SK-N-SH treated with all-trans-retinoic acid at 6 μM for 48 hours (cell line): ENCODE measurements at regions not wholly inside any gene's neighbourhood (a gene's known extent, or its start where the extent isn't known, plus 50 kb on each side); places are given as distances from the start of the nearest gene placed in this dataset.

Experiments
- ATAC-seq: fragments of 200-7000 bp; cut with Tn5 transposase; 3 replicates; pipeline ENCODE4 v1.9.1; 2020; ENCODE audit warnings: mild to moderate bottlenecking, moderate library complexity
- ARNTL ChIP-seq: fragments of 450-650 bp; formaldehyde crosslinking; IDR thresholded peaks from 2 replicates; pipeline ENCODE4 v1.5.0; 2020; ENCODE audit warnings: low read depth, mild to moderate bottlenecking, moderate library complexity, borderline replicate concordance
- BACH2 ChIP-seq: fragments of 250-450 bp; sonication (Bioruptor Pico); IDR thresholded peaks from 2 replicates; pipeline ENCODE4 v1.9.0; 2021; ENCODE audit warnings: mild to moderate bottlenecking, borderline replicate concordance
- CSDC2 ChIP-seq: fragments of 250-450 bp; sonication (Bioruptor Pico); IDR thresholded peaks from 2 replicates; pipeline ENCODE4 v1.5.0; 2020; ENCODE audit warnings: mild to moderate bottlenecking, moderate library complexity
- CSRNP3 ChIP-seq: fragments of 250-450 bp; sonication (Bioruptor Pico); IDR thresholded peaks from 2 replicates; pipeline ENCODE4 v1.5.1; 2021; ENCODE audit warnings: mild to moderate bottlenecking, moderate library complexity
- ESRRG ChIP-seq: fragments of 250-450 bp; sonication (Bioruptor Pico); IDR thresholded peaks from 2 replicates; pipeline ENCODE4 v1.6.1; 2021; ENCODE audit warnings: mild to moderate bottlenecking
- GLIS3 ChIP-seq: fragments of 250-450 bp; sonication (Bioruptor Pico); IDR thresholded peaks from 2 replicates; pipeline ENCODE4 v1.5.0; 2020; ENCODE audit warnings: mild to moderate bottlenecking, moderate library complexity
- ISL1 ChIP-seq: fragments of 250-450 bp; sonication (Bioruptor Pico); IDR thresholded peaks from 2 replicates; pipeline ENCODE4 v2.1.2; 2022; ENCODE audit warnings: mild to moderate bottlenecking, moderate library complexity
- OSR1 ChIP-seq: fragments of 250-450 bp; sonication (Bioruptor Pico); IDR thresholded peaks from 2 replicates; pipeline ENCODE4 v1.8.0; 2022; ENCODE audit warnings: moderate library complexity, mild to moderate bottlenecking, inconsistent platforms
- PPARA ChIP-seq: fragments of 250-450 bp; sonication (Bioruptor Pico); IDR thresholded peaks from 2 replicates; pipeline ENCODE4 v1.5.0; 2020; ENCODE audit warnings: mild to moderate bottlenecking, borderline replicate concordance
- RARB ChIP-seq: fragments of 250-450 bp; sonication (Bioruptor Pico); IDR thresholded peaks from 2 replicates; pipeline ENCODE4 v1.8.0; 2021; ENCODE audit warnings: mild to moderate bottlenecking, moderate library complexity
- SNAI2 ChIP-seq: fragments of 250-450 bp; sonication (Bioruptor Pico); IDR thresholded peaks from 2 replicates; pipeline ENCODE4 v1.5.0; 2020; ENCODE audit warnings: mild to moderate bottlenecking, moderate library complexity
- TCF4 ChIP-seq: fragments of 250-450 bp; sonication (Bioruptor Pico); IDR thresholded peaks from 2 replicates; pipeline ENCODE4 v1.8.0; 2021; ENCODE audit warnings: mild to moderate bottlenecking, moderate library complexity, borderline replicate concordance
- TOX ChIP-seq: fragments of 250-450 bp; sonication (Bioruptor Pico); IDR thresholded peaks from 2 replicates; pipeline ENCODE4 v1.8.0; 2021; ENCODE audit warnings: mild to moderate bottlenecking, moderate library complexity, borderline replicate concordance
- TSHZ2 ChIP-seq: fragments of 250-450 bp; sonication (Bioruptor Pico); IDR thresholded peaks from 2 replicates; pipeline ENCODE4 v1.5.0; 2020; ENCODE audit warnings: mild to moderate bottlenecking, moderate library complexity
- ZC3H10 ChIP-seq: fragments of 250-450 bp; sonication (Bioruptor Pico); IDR thresholded peaks from 2 replicates; pipeline ENCODE4 v1.5.1; 2021; ENCODE audit warnings: mild to moderate bottlenecking, moderate library complexity
- ZFP3 ChIP-seq: fragments of 250-450 bp; sonication (Bioruptor Pico); IDR thresholded peaks from 2 replicates; pipeline ENCODE4 v1.5.0; 2020; ENCODE audit warnings: mild to moderate bottlenecking, moderate library complexity
- ZNF565 ChIP-seq: fragments of 450-650 bp; formaldehyde crosslinking; conservative IDR thresholded peaks from 2 replicates; pipeline ENCODE4 v1.5.0; 2020; ENCODE audit warnings: low read depth, mild to moderate bottlenecking, moderate library complexity
- ZNF70 ChIP-seq: fragments of 450-650 bp; formaldehyde crosslinking; IDR thresholded peaks from 2 replicates; pipeline ENCODE4 v1.5.0; 2020; ENCODE audit warnings: mild to moderate bottlenecking, moderate library complexity
- ZNF8 ChIP-seq: fragments of 450-650 bp; formaldehyde crosslinking; IDR thresholded peaks from 2 replicates; pipeline ENCODE4 v1.5.0; 2020; ENCODE audit warnings: mild to moderate bottlenecking, moderate library complexity
- TF ChIP-seq, protein P1 (sequence below): fragments of 250-450 bp; sonication (Bioruptor Pico); IDR thresholded peaks from 2 replicates; pipeline ENCODE4 v1.8.0; 2020; ENCODE audit warnings: mild to moderate bottlenecking, moderate library complexity, borderline replicate concordance
- TF ChIP-seq, protein P2 (sequence below): fragments of 250-450 bp; sonication (Bioruptor Pico); IDR thresholded peaks from 2 replicates; pipeline ENCODE4 v1.5.1; 2020; ENCODE audit warnings: low read depth, mild to moderate bottlenecking, moderate library complexity

GRCh38 chr2:22769497-22769896 lies 615.5 kb upstream of the KLHL29 start:
- no peak for ATAC-seq
- no peak for TF ChIP-seq ZFP3 (CRISPR knock-in tag)
- no peak for TF ChIP-seq ISL1 (CRISPR knock-in tag)
- TF ChIP-seq TCF4 = no peak
- TF ChIP-seq BACH2 (CRISPR knock-in tag) = no peak
- TF ChIP-seq CSRNP3 (CRISPR knock-in tag) = no peak
- TF ChIP-seq ZNF8 = no peak
- no peak for TF ChIP-seq CSDC2 (CRISPR knock-in tag)
- TF ChIP-seq OSR1 (CRISPR knock-in tag) = no peak
- no peak for TF ChIP-seq GLIS3 (CRISPR knock-in tag)
- TF ChIP-seq PPARA (CRISPR knock-in tag) = no peak
- TF ChIP-seq, protein P1, sequence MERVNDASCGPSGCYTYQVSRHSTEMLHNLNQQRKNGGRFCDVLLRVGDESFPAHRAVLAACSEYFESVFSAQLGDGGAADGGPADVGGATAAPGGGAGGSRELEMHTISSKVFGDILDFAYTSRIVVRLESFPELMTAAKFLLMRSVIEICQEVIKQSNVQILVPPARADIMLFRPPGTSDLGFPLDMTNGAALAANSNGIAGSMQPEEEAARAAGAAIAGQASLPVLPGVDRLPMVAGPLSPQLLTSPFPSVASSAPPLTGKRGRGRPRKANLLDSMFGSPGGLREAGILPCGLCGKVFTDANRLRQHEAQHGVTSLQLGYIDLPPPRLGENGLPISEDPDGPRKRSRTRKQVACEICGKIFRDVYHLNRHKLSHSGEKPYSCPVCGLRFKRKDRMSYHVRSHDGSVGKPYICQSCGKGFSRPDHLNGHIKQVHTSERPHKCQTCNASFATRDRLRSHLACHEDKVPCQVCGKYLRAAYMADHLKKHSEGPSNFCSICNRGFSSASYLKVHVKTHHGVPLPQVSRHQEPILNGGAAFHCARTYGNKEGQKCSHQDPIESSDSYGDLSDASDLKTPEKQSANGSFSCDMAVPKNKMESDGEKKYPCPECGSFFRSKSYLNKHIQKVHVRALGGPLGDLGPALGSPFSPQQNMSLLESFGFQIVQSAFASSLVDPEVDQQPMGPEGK (CRISPR knock-in tag) = no peak
- TF ChIP-seq ZNF565 (CRISPR knock-in tag) = no peak
- no peak for TF ChIP-seq TSHZ2 (CRISPR knock-in tag)
- no peak for TF ChIP-seq ZC3H10
- TF ChIP-seq ESRRG (CRISPR knock-in tag) = no peak
- no peak for TF ChIP-seq SNAI2
- TF ChIP-seq TOX (CRISPR knock-in tag) = no peak
- TF ChIP-seq, protein P2, sequence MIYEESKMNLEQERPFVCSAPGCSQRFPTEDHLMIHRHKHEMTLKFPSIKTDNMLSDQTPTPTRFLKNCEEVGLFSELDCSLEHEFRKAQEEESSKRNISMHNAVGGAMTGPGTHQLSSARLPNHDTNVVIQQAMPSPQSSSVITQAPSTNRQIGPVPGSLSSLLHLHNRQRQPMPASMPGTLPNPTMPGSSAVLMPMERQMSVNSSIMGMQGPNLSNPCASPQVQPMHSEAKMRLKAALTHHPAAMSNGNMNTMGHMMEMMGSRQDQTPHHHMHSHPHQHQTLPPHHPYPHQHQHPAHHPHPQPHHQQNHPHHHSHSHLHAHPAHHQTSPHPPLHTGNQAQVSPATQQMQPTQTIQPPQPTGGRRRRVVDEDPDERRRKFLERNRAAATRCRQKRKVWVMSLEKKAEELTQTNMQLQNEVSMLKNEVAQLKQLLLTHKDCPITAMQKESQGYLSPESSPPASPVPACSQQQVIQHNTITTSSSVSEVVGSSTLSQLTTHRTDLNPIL (CRISPR knock-in tag) = no peak
- no peak for TF ChIP-seq ZNF70 (CRISPR knock-in tag)
- TF ChIP-seq, all 23 proteins: peak for 0

GRCh38 chr2:22784566-22784965 lies 600.4 kb upstream of the KLHL29 start:
- ATAC-seq = no peak
- TF ChIP-seq PPARA (CRISPR knock-in tag) (no peak), CSRNP3 (CRISPR knock-in tag) (no peak), ZNF70 (CRISPR knock-in tag) (no peak), ARNTL (no peak), BACH2 (CRISPR knock-in tag) (no peak), TCF4 (no peak), TSHZ2 (CRISPR knock-in tag) (no peak), RARB (CRISPR knock-in tag) (no peak), OSR1 (CRISPR knock-in tag) (no peak), ZNF8 (no peak), SNAI2 (no peak)
- TF ChIP-seq, all 23 proteins: peak for 0
